ENCODE measurements at regions not wholly inside any gene's neighbourhood (a gene's known extent, or its start where the extent isn't known, plus 50 kb on each side); places are given as distances from the start of the nearest gene placed in this dataset.
A peak's percentile ranks its signal among the peaks of the same experiment; 100 is the strongest.
"Not testable (repeated sequence)": the region's sequence is repeated elsewhere in the genome, so short reads cannot be mapped to it uniquely, and the experiment has no call there.

GRCh38 chr15:36449662-36450145, 129.7 kb upstream of the CDIN1 start:
- Histone ChIP-seq H3K9me3 (ENCODE audit: control insufficient read depth, insufficient read depth, low read depth, low read length) (no peaks in the 10 kb centered on the region), H3K27ac (ENCODE audit: extremely low read depth, low read depth, low read length) (no peak overlapping the region), H3K36me3 (ENCODE audit: control insufficient read depth in 2 of 2, insufficient read depth in 1 of 2, low read length in 2 of 2) (no peaks in the 10 kb centered on the region), H3K4me3 (ENCODE audit: low read depth, low read length) (no peak overlapping the region), H3K4me1 (ENCODE audit: control insufficient read depth, insufficient read depth, low read length) (no peaks in the 10 kb centered on the region)
- POLR2A ChIA-PET: no interaction called here
- no peak for TF ChIP-seq ZNF362 (tag by site-specific recombination; IDR thresholded peaks at IDR 0.05)
- TF ChIP-seq REST (tag by site-specific recombination; IDR thresholded peaks at IDR 0.05): no peak
- TF ChIP-seq SCRT2 (tag by site-specific recombination; IDR thresholded peaks at IDR 0.05): peak; percentile 74
- TF ChIP-seq ZNF280D (tag by site-specific recombination; IDR thresholded peaks at IDR 0.05): no peak
- CTCF ChIA-PET: interaction anchor here (1.1 kb wide), 2 partner anchors 21 to 69 kb away, joined by 3 to 5 read pairs; no protein-coding TSS in a partner anchor

- TF ChIP-seq ZNF146 (tag by site-specific recombination; IDR thresholded peaks at IDR 0.05): peak; percentile 59
- H3K27ac ChIP-seq (ENCODE audit: extremely low read depth, low read depth, low read length); POLR2A ChIA-PET; H3K36me3 ChIP-seq (ENCODE audit: control insufficient read depth in 2 of 2, insufficient read depth in 1 of 2, low read length in 2 of 2); CTCF ChIA-PET; H3K9me3 ChIP-seq (ENCODE audit: control insufficient read depth, insufficient read depth, low read depth, low read length); H3K4me3 ChIP-seq (ENCODE audit: low read depth, low read length); H3K4me1 ChIP-seq (ENCODE audit: control insufficient read depth, insufficient read depth, low read length): not testable (repeated sequence)
These were observed 125.2 kb upstream of the CDIN1 start for GRCh38 chr15:36454244-36454643.

GRCh38 chr15:36458411-36458810, 121.0 kb upstream of the CDIN1 start:
- Histone ChIP-seq H3K27ac (ENCODE audit: extremely low read depth, low read depth, low read length) (no peak overlapping the region), H3K36me3 (ENCODE audit: control insufficient read depth in 2 of 2, insufficient read depth in 1 of 2, low read length in 2 of 2) (no peaks in the 10 kb centered on the region), H3K4me1 (ENCODE audit: control insufficient read depth, insufficient read depth, low read length) (no peaks in the 10 kb centered on the region), H3K9me3 (ENCODE audit: control insufficient read depth, insufficient read depth, low read depth, low read length) (no peaks in the 10 kb centered on the region), H3K4me3 (ENCODE audit: low read depth, low read length) (no peak overlapping the region)
- ChIA-PET POLR2A (no interaction called here), CTCF (interaction anchor here (0.9 kb wide), 1 partner anchor 19 kb away, joined by 3 read pairs; no protein-coding TSS in a partner anchor)
- TF ChIP-seq ZNF76 (tag by site-specific recombination; IDR thresholded peaks at IDR 0.05; ENCODE audit: borderline replicate concordance, low read depth) (no peak), ZNF416 (tag by site-specific recombination; IDR thresholded peaks at IDR 0.05) (no peak), ZNF311 (tag by site-specific recombination; IDR thresholded peaks at IDR 0.05; ENCODE audit: borderline replicate concordance) (no peak), KLF8 (tag by site-specific recombination; IDR thresholded peaks at IDR 0.05) (no peak), OVOL3 (tag by site-specific recombination; IDR thresholded peaks at IDR 0.05) (no peak), RBAK (tag by site-specific recombination; IDR thresholded peaks at IDR 0.05) (no peak), ZNF174 (tag by site-specific recombination; IDR thresholded peaks at IDR 0.05) (no peak), ZBTB10 (tag by site-specific recombination; IDR thresholded peaks at IDR 0.05) (no peak), ZNF518A (tag by site-specific recombination; conservative IDR thresholded peaks at IDR 0.05; ENCODE audit: low read depth) (no peak)

Data from HEK293 (cell line).